Endothelial cell of umbilical vein (primary cell): ENCODE measurements at regions not wholly inside any gene's neighbourhood (a gene's known extent, or its start where the extent isn't known, plus 50 kb on each side); places are given as distances from the start of the nearest gene placed in this dataset.
A peak's percentile ranks its signal among the peaks of the same experiment; 100 is the strongest.
"Not testable (repeated sequence)": the region's sequence is repeated elsewhere in the genome, so short reads cannot be mapped to it uniquely, and the experiment has no call there.

Experiments used
- BruUV-seq: library from RNA; stranded (reverse); fragments of 400-500 nt; replicated peaks from 2 replicates; lab custom pipeline; 2021; lab: Mats Ljungman, UMichigan
- CTCF ChIA-PET: fragments of 300-600, 350-600 bp; sonication (Branson Sonifier 250); formaldehyde crosslinking; loops from one replicate; lab custom pipeline; 2021; ENCODE audit warnings: antibody characterized with exemption, inconsistent platforms; lab: Charles Lee
- POLR2A ChIA-PET: fragments of 300-600, 350-600 bp; sonication (Branson Sonifier 250); formaldehyde crosslinking; loops from one replicate; lab custom pipeline; 2021; ENCODE audit warnings: antibody characterized with exemption, inconsistent platforms; lab: Charles Lee
- DNase-seq: peaks from one replicate; pipeline ENCODE4 v3.0.0-alpha.2; 2011; ENCODE audit warnings: low read depth, low spot score
- FAIRE-seq: peaks from 2 replicates; lab custom pipeline; 2011; peaks lifted over from hg19 to GRCh38; lab: Jason Lieb, UNC
- H2AFZ ChIP-seq: 2 replicates; pipeline ENCODE4 v1.6.0; 2012; ENCODE audit warnings: low read depth, low read length, control low read depth, inconsistent platforms
- H3K27ac ChIP-seq: 2 replicates; pipeline ENCODE4 v1.5.1; 2011; ENCODE audit warnings: low read depth, mild to moderate bottlenecking, control low read depth, low read length, moderate library complexity; ENCODE audit not compliant: insufficient read depth
- H3K27me3 ChIP-seq, 2 experiments: 2 replicates each; pipeline versions ENCODE4 v1.6.0 to v1.6.1; 2011; ENCODE audit warnings: low read length in 2 of 2, mixed read lengths in 1 of 2; ENCODE audit not compliant: control insufficient read depth in 2 of 2, insufficient read depth in 2 of 2
- H3K36me3 ChIP-seq, 2 experiments: 2 replicates in 1 of 2; 3 replicates in 1 of 2; pipeline ENCODE4 v1.5.1; 2011; ENCODE audit warnings: low read length in 2 of 2, mild to moderate bottlenecking in 1 of 2, moderate library complexity in 1 of 2; ENCODE audit not compliant: control insufficient read depth in 2 of 2, insufficient read depth in 2 of 2; ENCODE audit errors: extremely low read depth in 1 of 2
- H3K4me1 ChIP-seq: 3 replicates; pipeline ENCODE4 v1.5.1; 2011; ENCODE audit warnings: mild to moderate bottlenecking, low read length; ENCODE audit not compliant: control insufficient read depth, insufficient read depth; ENCODE audit errors: extremely low read depth
- H3K4me2 ChIP-seq: 2 replicates; pipeline ENCODE4 v1.6.1; 2011; ENCODE audit warnings: low read length, control low read depth, mixed read lengths; ENCODE audit not compliant: insufficient read depth
- H3K4me3 ChIP-seq, 3 experiments: fragments of 200-600 bp in 1 of 3; sonication (generic), shearing (Covaris generic) in 1 of 3; replicated peaks in 1 of 3; 2 replicates each; pipeline ENCODE4 v1.5.1; 2011 to 2016; ENCODE audit warnings: control low read depth in 3 of 3, low read length in 3 of 3, mild to moderate bottlenecking in 2 of 3, inconsistent platforms in 1 of 3, low read depth in 1 of 3, moderate library complexity in 1 of 3; ENCODE audit not compliant: insufficient read depth in 1 of 3
- H3K79me2 ChIP-seq: 2 replicates; pipeline ENCODE4 v1.6.0; 2012; ENCODE audit warnings: low read length, inconsistent platforms; ENCODE audit not compliant: control insufficient read depth, insufficient read depth
- H3K9ac ChIP-seq: replicated peaks from 2 replicates; pipeline ENCODE3; 2011; ENCODE audit warnings: low read length, control low read depth; ENCODE audit not compliant: insufficient read depth; ENCODE audit errors: extremely low read depth
- H3K9me1 ChIP-seq: replicated peaks from 3 replicates; pipeline ENCODE4 v1.6.0; 2011; ENCODE audit warnings: mild to moderate bottlenecking, low read length; ENCODE audit not compliant: control insufficient read depth, insufficient read depth; ENCODE audit errors: extremely low read depth
- H3K9me3 ChIP-seq: replicated peaks from 2 replicates; pipeline ENCODE4 v1.5.1; 2012; ENCODE audit warnings: low read length, inconsistent platforms; ENCODE audit not compliant: control insufficient read depth, insufficient read depth
- H4K20me1 ChIP-seq: replicated peaks from 2 replicates; pipeline ENCODE3; 2011; ENCODE audit warnings: mild to moderate bottlenecking, low read length; ENCODE audit not compliant: control insufficient read depth, insufficient read depth; ENCODE audit errors: extremely low read depth
- EZH2 ChIP-seq: IDR thresholded peaks from 2 replicates; pipeline ENCODE4 v1.6.1; 2012; ENCODE audit warnings: borderline replicate concordance, low read depth, mild to moderate bottlenecking, moderate library complexity, low read length, inconsistent platforms; ENCODE audit not compliant: severe bottlenecking
- POLR2AphosphoS5 ChIP-seq: IDR thresholded peaks from 2 replicates; pipeline ENCODE4 v1.6.1; 2012; ENCODE audit warnings: low read depth, mild to moderate bottlenecking, control low read depth, low read length, moderate library complexity; ENCODE audit not compliant: insufficient read depth
- dilution Hi-C: fragments of 300-500 bp; cut with MboI; formaldehyde crosslinking; loops from one replicate; pipeline ENCODE4 v1.15.0; 2019; ENCODE audit warnings: low sequenced_read_pairs; ENCODE audit not compliant: extremely low pct_ligation_motif_present
- intact Hi-C: fragments of 100-400 bp; cut with micrococcal nuclease; formaldehyde crosslinking; loops from one replicate; pipeline ENCODE4 v1.10.0; 2022

GRCh38 chr9:62798884-62799850, 1609.3 kb downstream of the SPATA31A7 start:
- ChIA-PET POLR2A (interaction anchor here (0.6 kb wide), 1 partner anchor 1017 kb away, joined by 4 read pairs; no protein-coding TSS in a partner anchor), CTCF (interaction anchor here (1.1 kb wide), 1 partner anchor 1019 kb away, joined by 4 read pairs; no protein-coding TSS in a partner anchor)
- H3K36me3 ChIP-seq, H4K20me1 ChIP-seq, H3K9me1 ChIP-seq, H3K79me2 ChIP-seq, H2AFZ ChIP-seq, H3K9me3 ChIP-seq, H3K4me1 ChIP-seq, BruUV-seq, intact Hi-C loops, FAIRE-seq, H3K4me3 ChIP-seq, H3K27ac ChIP-seq, H3K9ac ChIP-seq, dilution Hi-C loops, DNase-seq: not testable (repeated sequence)
- Histone ChIP-seq H3K27me3 (peaks cover 11 to 15% of the 10 kb centered on the region in 2 experiments), H3K4me2 (peak overlapping the region; percentile 12)
- peak; percentile 35 for TF ChIP-seq EZH2

GRCh38 chr9:62799851-62800371, 1610.1 kb downstream of the SPATA31A7 start:
- CTCF ChIA-PET = interaction anchor here (1.1 kb wide), 1 partner anchor 1018 kb away, joined by 4 read pairs; no protein-coding TSS in a partner anchor
- H3K4me3 ChIP-seq, H3K4me1 ChIP-seq, H2AFZ ChIP-seq, intact Hi-C loops, H3K27ac ChIP-seq, H3K9ac ChIP-seq, H3K4me2 ChIP-seq, H3K9me3 ChIP-seq, DNase-seq, H3K36me3 ChIP-seq, dilution Hi-C loops, H4K20me1 ChIP-seq, H3K9me1 ChIP-seq, BruUV-seq, H3K79me2 ChIP-seq, POLR2A ChIA-PET, FAIRE-seq: not testable (repeated sequence)
- H3K27me3 ChIP-seq = peaks cover 11 to 15% of the 10 kb centered on the region in 2 experiments
- peak; percentile 9 for TF ChIP-seq POLR2AphosphoS5

- H3K4me1 ChIP-seq, H2AFZ ChIP-seq, H3K9ac ChIP-seq, intact Hi-C loops, POLR2A ChIA-PET, BruUV-seq, H3K36me3 ChIP-seq, H3K9me3 ChIP-seq, H4K20me1 ChIP-seq, H3K27ac ChIP-seq, dilution Hi-C loops, H3K79me2 ChIP-seq, DNase-seq, H3K4me3 ChIP-seq, FAIRE-seq, H3K9me1 ChIP-seq: not testable (repeated sequence)
- Histone ChIP-seq H3K27me3 (peaks cover 11 to 15% of the 10 kb centered on the region in 2 experiments), H3K4me2 (peak overlapping the region; percentile 18)
- CTCF ChIA-PET = interaction anchor here (1.1 kb wide), 1 partner anchor 1017 kb away, joined by 4 read pairs; no protein-coding TSS in a partner anchor
Observed at GRCh38 chr9:62800451-62801371, 1610.9 kb downstream of the SPATA31A7 start.
